ENCODE measurements at regions not wholly inside any gene's neighbourhood (a gene's known extent, or its start where the extent isn't known, plus 50 kb on each side); places are given as distances from the start of the nearest gene placed in this dataset.

DNA sequence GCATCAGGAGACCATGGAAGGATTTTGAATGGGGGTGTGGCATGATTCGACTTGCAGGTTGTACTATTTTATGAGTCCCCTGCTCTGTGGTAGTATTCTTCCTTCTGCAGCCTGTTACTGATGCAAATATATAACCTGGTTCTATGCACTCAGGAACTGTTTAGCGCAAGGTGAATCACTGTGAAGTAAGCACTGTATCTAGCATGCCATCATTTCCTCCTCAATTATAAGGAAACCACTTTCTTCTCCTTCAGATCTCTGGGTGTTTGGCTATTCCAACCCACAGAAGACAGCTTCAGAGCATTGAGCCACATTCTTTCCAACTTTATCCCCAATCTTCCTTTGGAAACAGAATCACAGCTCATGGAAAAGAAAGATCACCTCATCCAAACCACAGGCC is 176.7 kb downstream of the DIPK2A start:
- no peaks in the 10 kb centered on the region for H4K20me1 ChIP-seq (ENCODE audit: control insufficient read depth, insufficient read depth, low read depth, low read length)
- no peak overlapping the region for H3K4me3 ChIP-seq (ENCODE audit: low read length)
- H3F3A ChIP-seq (ENCODE audit: control insufficient read depth, insufficient read depth) = no peaks in the 10 kb centered on the region
- no peaks in the 10 kb centered on the region; the same call in 1 of the 2 replicates for H3K9me2 ChIP-seq (replicated peaks; ENCODE audit: control insufficient read depth, low read length)
- H3K4me1 ChIP-seq (ENCODE audit: control insufficient read depth, low read length) = no peaks in the 10 kb centered on the region
- no peak overlapping the region for H3K4me2 ChIP-seq (ENCODE audit: low read length)
- no peaks in the 10 kb centered on the region for H3K36me3 ChIP-seq (ENCODE audit: control insufficient read depth, low read length)
- no peak for TF ChIP-seq EZH2phosphoT487 (IDR thresholded peaks at IDR 0.05; ENCODE audit: borderline replicate concordance, low read length)
- TF ChIP-seq, protein P1, sequence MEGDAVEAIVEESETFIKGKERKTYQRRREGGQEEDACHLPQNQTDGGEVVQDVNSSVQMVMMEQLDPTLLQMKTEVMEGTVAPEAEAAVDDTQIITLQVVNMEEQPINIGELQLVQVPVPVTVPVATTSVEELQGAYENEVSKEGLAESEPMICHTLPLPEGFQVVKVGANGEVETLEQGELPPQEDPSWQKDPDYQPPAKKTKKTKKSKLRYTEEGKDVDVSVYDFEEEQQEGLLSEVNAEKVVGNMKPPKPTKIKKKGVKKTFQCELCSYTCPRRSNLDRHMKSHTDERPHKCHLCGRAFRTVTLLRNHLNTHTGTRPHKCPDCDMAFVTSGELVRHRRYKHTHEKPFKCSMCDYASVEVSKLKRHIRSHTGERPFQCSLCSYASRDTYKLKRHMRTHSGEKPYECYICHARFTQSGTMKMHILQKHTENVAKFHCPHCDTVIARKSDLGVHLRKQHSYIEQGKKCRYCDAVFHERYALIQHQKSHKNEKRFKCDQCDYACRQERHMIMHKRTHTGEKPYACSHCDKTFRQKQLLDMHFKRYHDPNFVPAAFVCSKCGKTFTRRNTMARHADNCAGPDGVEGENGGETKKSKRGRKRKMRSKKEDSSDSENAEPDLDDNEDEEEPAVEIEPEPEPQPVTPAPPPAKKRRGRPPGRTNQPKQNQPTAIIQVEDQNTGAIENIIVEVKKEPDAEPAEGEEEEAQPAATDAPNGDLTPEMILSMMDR (IDR thresholded peaks at IDR 0.05; ENCODE audit: low read depth, low read length, poor library complexity, severe bottlenecking) = no peak
- no peaks in the 10 kb centered on the region; the same call in 1 of the 2 replicates for H3K27me3 ChIP-seq (ENCODE audit: control insufficient read depth, low read length)
- H3K27ac ChIP-seq (ENCODE audit: low read depth, low read length) = no peak overlapping the region
- no peaks in the 10 kb centered on the region for H3K79me2 ChIP-seq (ENCODE audit: control insufficient read depth, low read length)
- H3K9me3 ChIP-seq (ENCODE audit: control insufficient read depth, insufficient read depth, low read length) = no peaks in the 10 kb centered on the region

- TF ChIP-seq, protein P1 (IDR thresholded peaks at IDR 0.05; ENCODE audit: low read depth, low read length, poor library complexity, severe bottlenecking) = no peak
- TF ChIP-seq EZH2phosphoT487 (IDR thresholded peaks at IDR 0.05; ENCODE audit: borderline replicate concordance, low read length) = no peak
- H4K20me1 ChIP-seq (ENCODE audit: control insufficient read depth, insufficient read depth, low read depth, low read length) = no peaks in the 10 kb centered on the region
- no peak overlapping the region for H3K4me3 ChIP-seq (ENCODE audit: low read length)
Observed at GRCh38 chr3:144151983-144152382, 180.4 kb downstream of the DIPK2A start.

GRCh38 chr3:144160627-144161026 is 189.0 kb downstream of the DIPK2A start:
- Histone ChIP-seq H3F3A (ENCODE audit: control insufficient read depth, insufficient read depth) (no peaks in the 10 kb centered on the region), H3K27ac (ENCODE audit: low read depth, low read length) (no peak overlapping the region), H3K79me2 (ENCODE audit: control insufficient read depth, low read length) (no peaks in the 10 kb centered on the region), H3K4me2 (ENCODE audit: low read length) (no peak overlapping the region), H3K9me3 (ENCODE audit: control insufficient read depth, insufficient read depth, low read length) (no peaks in the 10 kb centered on the region), H3K27me3 (ENCODE audit: control insufficient read depth, low read length) (no peaks in the 10 kb centered on the region), H3K36me3 (ENCODE audit: control insufficient read depth, low read length) (no peaks in the 10 kb centered on the region), H3K4me1 (ENCODE audit: control insufficient read depth, low read length) (no peaks in the 10 kb centered on the region), H3K4me3 (ENCODE audit: low read length) (no peak overlapping the region), H3K9me2 (replicated peaks; ENCODE audit: control insufficient read depth, low read length) (no peaks in the 10 kb centered on the region), H4K20me1 (ENCODE audit: control insufficient read depth, insufficient read depth, low read depth, low read length) (no peaks in the 10 kb centered on the region)
- TF ChIP-seq, protein P1 (IDR thresholded peaks at IDR 0.05; ENCODE audit: low read depth, low read length, poor library complexity, severe bottlenecking) = no peak
- TF ChIP-seq EZH2phosphoT487 (IDR thresholded peaks at IDR 0.05; ENCODE audit: borderline replicate concordance, low read length) = no peak

More at GRCh38 chr3:144151983-144152382, 180.4 kb downstream of the DIPK2A start:
- Histone ChIP-seq H3K36me3 (ENCODE audit: control insufficient read depth, low read length) (no peaks in the 10 kb centered on the region), H3K9me3 (ENCODE audit: control insufficient read depth, insufficient read depth, low read length) (no peaks in the 10 kb centered on the region), H3K79me2 (ENCODE audit: control insufficient read depth, low read length) (no peaks in the 10 kb centered on the region), H3K27me3 (ENCODE audit: control insufficient read depth, low read length) (no peaks in the 10 kb centered on the region), H3K9me2 (replicated peaks; ENCODE audit: control insufficient read depth, low read length) (no peaks in the 10 kb centered on the region), H3K27ac (ENCODE audit: low read depth, low read length) (no peak overlapping the region), H3K4me1 (ENCODE audit: control insufficient read depth, low read length) (no peaks in the 10 kb centered on the region), H3K4me2 (ENCODE audit: low read length) (no peak overlapping the region), H3F3A (ENCODE audit: control insufficient read depth, insufficient read depth) (no peaks in the 10 kb centered on the region)

Data from DOHH2 (cell line).